Stimulated activated CD8-positive, alpha-beta memory T cell treated with anti-CD3 and anti-CD28 coated beads, Interleukin-15, amount 100 ng/mL, for 1 hour (primary cell): ENCODE measurements at regions not wholly inside any gene's neighbourhood (a gene's known extent, or its start where the extent isn't known, plus 50 kb on each side); places are given as distances from the start of the nearest gene placed in this dataset.

Experiments used
- DNase-seq: peaks from one replicate; pipeline ENCODE4 v3.0.0-alpha.2; 2020; ENCODE audit warnings: low read depth

- DNase-seq = no peak
Measured at GRCh38 chr20:24261351-24261750, 208.1 kb upstream of the SYNDIG1 start.

- no peak for DNase-seq
Measured at GRCh38 chr20:24257171-24257570, 212.3 kb upstream of the SYNDIG1 start.

GRCh38 chr20:24256307-24256706, 213.1 kb upstream of the SYNDIG1 start:
- no peak for DNase-seq

GRCh38 chr20:24254480-24254879, 214.9 kb upstream of the SYNDIG1 start:
- DNase-seq = no peak

- DNase-seq = no peak
Measured at GRCh38 chr20:24253321-24253720, 216.1 kb upstream of the SYNDIG1 start.

GRCh38 chr20:24245094-24245493, 224.3 kb upstream of the SYNDIG1 start:
- no peak for DNase-seq

- no peak for DNase-seq
Measured at GRCh38 chr20:24242763-24243162, 226.7 kb upstream of the SYNDIG1 start.

- DNase-seq = no peak
Measured at GRCh38 chr20:24241466-24241865, 228.0 kb upstream of the SYNDIG1 start.

GRCh38 chr20:24236963-24237362, 232.5 kb upstream of the SYNDIG1 start:
- no peak for DNase-seq

- no peak for DNase-seq
Measured at GRCh38 chr20:24236201-24236600, 233.2 kb upstream of the SYNDIG1 start.

- DNase-seq = no peak
Measured at GRCh38 chr20:24235296-24236175, 233.9 kb upstream of the SYNDIG1 start.

GRCh38 chr20:24227600-24227999, 239.0 kb upstream of the GGTLC1 start:
- no peak for DNase-seq

GRCh38 chr20:24212494-24212893, 223.9 kb upstream of the GGTLC1 start:
- DNase-seq = no peak

GRCh38 chr20:24211972-24212371, 223.4 kb upstream of the GGTLC1 start:
- no peak for DNase-seq

- no peak for DNase-seq
Measured at GRCh38 chr20:24210356-24210755, 221.8 kb upstream of the GGTLC1 start.

GRCh38 chr20:24208652-24209051, 220.1 kb upstream of the GGTLC1 start:
- DNase-seq = no peak

- DNase-seq = no peak
Measured at GRCh38 chr20:24207803-24208300, 219.3 kb upstream of the GGTLC1 start.

- DNase-seq = no peak
Measured at GRCh38 chr20:24206995-24207394, 218.4 kb upstream of the GGTLC1 start.

- no peak for DNase-seq
Measured at GRCh38 chr20:24203526-24204183, 215.1 kb upstream of the GGTLC1 start.

- DNase-seq = no peak
Measured at GRCh38 chr20:24199501-24199900, 210.9 kb upstream of the GGTLC1 start.

- DNase-seq = no peak
Measured at GRCh38 chr20:24194143-24194542, 205.6 kb upstream of the GGTLC1 start.

GRCh38 chr20:24190905-24191304, 202.3 kb upstream of the GGTLC1 start:
- no peak for DNase-seq

- DNase-seq = no peak
Measured at GRCh38 chr20:24185791-24186190, 197.2 kb upstream of the GGTLC1 start.
